GM23338 (cell line): ENCODE measurements at regions not wholly inside any gene's neighbourhood (a gene's known extent, or its start where the extent isn't known, plus 50 kb on each side); places are given as distances from the start of the nearest gene placed in this dataset.

Experiments used
- ATAC-seq: fragments of 200-7000 bp; cut with Tn5 transposase; 3 replicates; pipeline ENCODE4 v1.9.1; 2020
- DNase-seq: peaks from one replicate; pipeline ENCODE4 v3.0.0-alpha.2; 2015; ENCODE audit warnings: low spot score
- H2AFZ ChIP-seq: fragments of 200-600 bp; sonication (generic); 2 replicates; pipeline ENCODE4 v1.8.0; 2016; ENCODE audit warnings: antibody characterized with exemption, mild to moderate bottlenecking, moderate library complexity
- H3F3A ChIP-seq: fragments of 200-600 bp; sonication (generic); replicated peaks from 2 replicates; pipeline ENCODE4 v1.8.0; 2017; ENCODE audit warnings: antibody characterized with exemption, mixed run types, low read depth
- H3K27ac ChIP-seq: fragments of 200-600 bp; sonication (generic); 2 replicates; pipeline ENCODE4 v1.6.1; 2016; ENCODE audit warnings: low read depth
- H3K27me3 ChIP-seq: fragments of 200-600 bp; sonication (generic); 2 replicates; pipeline ENCODE4 v1.8.0; 2016; ENCODE audit warnings: mild to moderate bottlenecking, mixed run types, moderate library complexity; ENCODE audit not compliant: insufficient read depth
- H3K36me3 ChIP-seq: fragments of 200-600 bp; sonication (generic); 2 replicates; pipeline ENCODE4 v1.8.0; 2016; ENCODE audit warnings: mild to moderate bottlenecking; ENCODE audit not compliant: insufficient read depth
- H3K4me1 ChIP-seq: fragments of 200-600 bp; sonication (generic); 2 replicates; pipeline ENCODE4 v1.8.0; 2016; ENCODE audit warnings: mild to moderate bottlenecking, moderate library complexity; ENCODE audit not compliant: insufficient read depth
- H3K4me2 ChIP-seq: fragments of 200-600 bp; sonication (generic); 2 replicates; pipeline ENCODE4 v1.7.1; 2017; ENCODE audit warnings: mixed run types
- H3K4me3 ChIP-seq: fragments of 200-600 bp; sonication (generic); 2 replicates; pipeline ENCODE4 v1.6.1; 2016; ENCODE audit warnings: mixed run types
- H3K79me2 ChIP-seq: fragments of 200-600 bp; sonication (generic); replicated peaks from 2 replicates; pipeline ENCODE4 v1.8.0; 2017; ENCODE audit warnings: mild to moderate bottlenecking; ENCODE audit not compliant: insufficient read depth
- H3K9me2 ChIP-seq: fragments of 200-600 bp; sonication (generic); 2 replicates; pipeline ENCODE4 v1.8.0; 2017; ENCODE audit not compliant: insufficient read depth
- H4K20me1 ChIP-seq: fragments of 200-600 bp; sonication (generic); replicated peaks from 2 replicates; pipeline ENCODE4 v1.8.0; 2017; ENCODE audit warnings: mild to moderate bottlenecking; ENCODE audit not compliant: insufficient read depth
- H3K27ac Mint-ChIP-seq: 2 replicates; pipeline ENCODE4 v1.8.0; 2020; ENCODE audit warnings: inconsistent platforms, mild to moderate bottlenecking, moderate library complexity, mixed read lengths
- H3K27me3 Mint-ChIP-seq: 3 replicates; pipeline ENCODE4 v1.8.0; 2022; ENCODE audit warnings: low read depth, mild to moderate bottlenecking, moderate library complexity, mixed read lengths, inconsistent platforms; ENCODE audit not compliant: insufficient read depth, poor library complexity
- H3K36me3 Mint-ChIP-seq: 3 replicates; pipeline ENCODE4 v1.8.0; 2021; ENCODE audit warnings: low read depth, mild to moderate bottlenecking, inconsistent platforms, moderate library complexity, mixed read lengths
- H3K4me1 Mint-ChIP-seq: 3 replicates; pipeline ENCODE4 v1.8.0; 2020; ENCODE audit warnings: mild to moderate bottlenecking, inconsistent platforms, mixed read lengths
- H3K4me3 Mint-ChIP-seq: 3 replicates; pipeline ENCODE4 v1.8.0; 2021; ENCODE audit warnings: moderate library complexity, mild to moderate bottlenecking, inconsistent platforms, mixed read lengths
- H3K9me3 Mint-ChIP-seq: 3 replicates; pipeline ENCODE4 v1.8.0; 2020; ENCODE audit warnings: moderate library complexity, mild to moderate bottlenecking, inconsistent platforms, mixed read lengths
- CTCF ChIP-seq, 2 experiments: fragments of 200-600 bp in 1 of 2; sonication (generic) in 1 of 2; conservative IDR thresholded peaks; 2 replicates each; pipeline versions ENCODE4 v1.5.1 to v1.6.1; 2016 to 2017; ENCODE audit warnings: antibody characterized with exemption in 2 of 2, low read depth in 2 of 2, mild to moderate bottlenecking in 2 of 2, moderate library complexity in 1 of 2
- NANOG ChIP-seq: IDR thresholded peaks from 2 replicates; pipeline ENCODE4 v1.6.1; 2016; ENCODE audit warnings: antibody characterized with exemption, borderline replicate concordance
- TF ChIP-seq, protein P1 (sequence below): IDR thresholded peaks from one replicate; pipeline ENCODE4 v1.6.1; 2018; ENCODE audit warnings: antibody characterized with exemption; ENCODE audit not compliant: unreplicated experiment

DNA sequence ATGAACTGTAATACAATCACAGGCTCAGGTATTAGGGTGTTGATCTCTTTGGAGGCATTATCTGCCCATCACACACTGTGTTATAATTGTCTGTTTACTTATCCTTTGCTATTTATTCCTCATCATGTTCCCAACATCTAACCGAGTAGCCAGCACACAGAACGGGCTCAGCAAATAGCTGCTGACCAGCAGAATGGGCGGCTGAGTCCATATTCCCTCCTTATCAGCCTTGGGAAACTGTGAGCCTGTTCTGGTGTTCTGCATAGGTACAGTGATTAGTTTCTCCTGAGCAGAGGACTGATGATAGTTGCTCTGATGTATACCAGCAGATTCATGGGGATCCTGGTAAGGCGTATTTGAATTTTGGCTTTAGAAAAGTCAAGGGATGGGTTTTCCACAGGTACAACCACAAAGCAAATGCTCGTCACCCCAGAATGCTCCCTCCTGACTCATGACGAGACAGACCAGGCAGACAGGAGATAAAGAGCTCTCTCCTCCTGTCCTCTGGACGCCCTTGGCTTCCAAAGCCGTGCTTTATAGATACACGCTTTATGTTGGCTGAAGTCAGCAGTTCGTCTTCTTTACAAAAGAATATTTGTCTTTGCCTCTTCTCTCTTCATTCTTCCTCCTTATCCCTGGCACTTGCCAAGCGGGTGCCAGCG lies 166.7 kb downstream of the TTLL2 start:
- Histone ChIP-seq H3K36me3 (no peaks in the 10 kb centered on the region), H3K27ac (no peak overlapping the region), H3K4me1 (peaks cover 6% of the 10 kb centered on the region; the same call in 1 of the 2 replicates), H3K4me2 (no peak overlapping the region), H3K79me2 (no peaks in the 10 kb centered on the region), H2AFZ (peak overlapping the region; percentile 52; the same call in 1 of the 2 replicates), H3K9me2 (no peaks in the 10 kb centered on the region), H3K4me3 (no peak overlapping the region), H3K27me3 (no peaks in the 10 kb centered on the region), H4K20me1 (no peaks in the 10 kb centered on the region), H3F3A (0 out of 2 replicates have a peak, but pooled peaks cover 2% of the 10 kb centered on the region)
- peaks cover 8% of the 10 kb centered on the region for H3K27me3 Mint-ChIP-seq
- no peaks in the 10 kb centered on the region; the same call in 2 of the 3 replicates for H3K9me3 Mint-ChIP-seq
- H3K4me1 Mint-ChIP-seq = peaks cover 24% of the 10 kb centered on the region
- DNase-seq = no peak
- ATAC-seq = no peak
- no peak overlapping the region for H3K27ac Mint-ChIP-seq
- H3K4me3 Mint-ChIP-seq = no peak overlapping the region
- TF ChIP-seq, protein P1, sequence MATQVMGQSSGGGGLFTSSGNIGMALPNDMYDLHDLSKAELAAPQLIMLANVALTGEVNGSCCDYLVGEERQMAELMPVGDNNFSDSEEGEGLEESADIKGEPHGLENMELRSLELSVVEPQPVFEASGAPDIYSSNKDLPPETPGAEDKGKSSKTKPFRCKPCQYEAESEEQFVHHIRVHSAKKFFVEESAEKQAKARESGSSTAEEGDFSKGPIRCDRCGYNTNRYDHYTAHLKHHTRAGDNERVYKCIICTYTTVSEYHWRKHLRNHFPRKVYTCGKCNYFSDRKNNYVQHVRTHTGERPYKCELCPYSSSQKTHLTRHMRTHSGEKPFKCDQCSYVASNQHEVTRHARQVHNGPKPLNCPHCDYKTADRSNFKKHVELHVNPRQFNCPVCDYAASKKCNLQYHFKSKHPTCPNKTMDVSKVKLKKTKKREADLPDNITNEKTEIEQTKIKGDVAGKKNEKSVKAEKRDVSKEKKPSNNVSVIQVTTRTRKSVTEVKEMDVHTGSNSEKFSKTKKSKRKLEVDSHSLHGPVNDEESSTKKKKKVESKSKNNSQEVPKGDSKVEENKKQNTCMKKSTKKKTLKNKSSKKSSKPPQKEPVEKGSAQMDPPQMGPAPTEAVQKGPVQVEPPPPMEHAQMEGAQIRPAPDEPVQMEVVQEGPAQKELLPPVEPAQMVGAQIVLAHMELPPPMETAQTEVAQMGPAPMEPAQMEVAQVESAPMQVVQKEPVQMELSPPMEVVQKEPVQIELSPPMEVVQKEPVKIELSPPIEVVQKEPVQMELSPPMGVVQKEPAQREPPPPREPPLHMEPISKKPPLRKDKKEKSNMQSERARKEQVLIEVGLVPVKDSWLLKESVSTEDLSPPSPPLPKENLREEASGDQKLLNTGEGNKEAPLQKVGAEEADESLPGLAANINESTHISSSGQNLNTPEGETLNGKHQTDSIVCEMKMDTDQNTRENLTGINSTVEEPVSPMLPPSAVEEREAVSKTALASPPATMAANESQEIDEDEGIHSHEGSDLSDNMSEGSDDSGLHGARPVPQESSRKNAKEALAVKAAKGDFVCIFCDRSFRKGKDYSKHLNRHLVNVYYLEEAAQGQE = no peak
- no peak for TF ChIP-seq NANOG
- no peaks in the 10 kb centered on the region for H3K36me3 Mint-ChIP-seq

GRCh38 chr6:167492100-167492449 lies 167.2 kb downstream of the TTLL2 start:
- Mint-ChIP-seq H3K36me3 (no peaks in the 10 kb centered on the region), H3K9me3 (no peaks in the 10 kb centered on the region; the same call in 2 of the 3 replicates), H3K27me3 (peaks cover 8% of the 10 kb centered on the region), H3K27ac (no peak overlapping the region), H3K4me1 (peaks cover 25% of the 10 kb centered on the region), H3K4me3 (no peak overlapping the region)
- no peak overlapping the region for H3K4me3 ChIP-seq
- no peak for ATAC-seq
- peak overlapping the region; percentile 52; the same call in 1 of the 2 replicates for H2AFZ ChIP-seq
- H4K20me1 ChIP-seq = no peaks in the 10 kb centered on the region
- H3K27me3 ChIP-seq = no peaks in the 10 kb centered on the region
- no peaks in the 10 kb centered on the region for H3K79me2 ChIP-seq
- no peak overlapping the region for H3K4me2 ChIP-seq
- DNase-seq = no peak
- H3K4me1 ChIP-seq = peaks cover 6% of the 10 kb centered on the region; the same call in 1 of the 2 replicates
- peak in 1 of 2 experiments; percentile 36; a peak in 2 of 4 replicates for TF ChIP-seq CTCF (conservative IDR thresholded peaks at IDR 0.05; ENCODE audit: low read depth in 2 of 2)
- TF ChIP-seq NANOG = no peak
- no peak overlapping the region for H3K27ac ChIP-seq
- H3K36me3 ChIP-seq = no peaks in the 10 kb centered on the region
- no peaks in the 10 kb centered on the region for H3K9me2 ChIP-seq
- H3F3A ChIP-seq = 0 out of 2 replicates have a peak, but pooled peaks cover 2% of the 10 kb centered on the region
